WI38 (cell line): ENCODE measurements at regions not wholly inside any gene's neighbourhood (a gene's known extent, or its start where the extent isn't known, plus 50 kb on each side); places are given as distances from the start of the nearest gene placed in this dataset.
"Not testable (repeated sequence)": the region's sequence is repeated elsewhere in the genome, so short reads cannot be mapped to it uniquely, and the experiment has no call there.

Experiments used
- H3K4me3 ChIP-seq: 2 replicates; pipeline ENCODE4 v1.5.1; 2011; ENCODE audit warnings: low read depth, mild to moderate bottlenecking, control low read depth, low read length
- TF ChIP-seq, protein P1 (sequence below): IDR thresholded peaks from 2 replicates; pipeline ENCODE4 v1.5.1; 2012; ENCODE audit warnings: low read depth, mild to moderate bottlenecking, control low read depth, low read length

DNA sequence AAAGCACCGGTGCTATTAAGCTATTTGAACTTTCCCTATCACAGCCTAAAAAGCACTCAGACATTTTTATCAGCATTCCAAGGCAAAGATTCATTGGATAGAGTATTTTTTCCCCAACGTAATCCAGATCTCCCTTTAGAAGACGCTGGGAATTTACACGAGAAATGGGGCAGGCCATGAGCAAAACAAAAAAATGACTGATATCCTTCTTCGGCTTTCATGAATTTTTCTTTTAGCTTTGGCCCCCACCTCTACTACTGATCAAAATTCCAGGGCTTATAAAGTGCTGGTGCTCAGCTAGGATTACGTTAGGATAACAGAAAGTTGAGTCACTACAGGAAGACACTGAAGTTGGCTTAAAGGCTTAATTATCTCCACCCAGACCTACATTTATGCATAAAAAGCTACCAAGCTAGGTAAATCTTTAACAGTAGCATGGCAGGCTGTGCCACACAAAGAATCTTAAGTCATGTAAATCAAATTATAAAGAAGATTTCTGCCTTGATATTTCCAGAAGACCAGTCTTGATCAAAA is 418.5 kb upstream of the BTBD3 start:
- TF ChIP-seq, protein P1, sequence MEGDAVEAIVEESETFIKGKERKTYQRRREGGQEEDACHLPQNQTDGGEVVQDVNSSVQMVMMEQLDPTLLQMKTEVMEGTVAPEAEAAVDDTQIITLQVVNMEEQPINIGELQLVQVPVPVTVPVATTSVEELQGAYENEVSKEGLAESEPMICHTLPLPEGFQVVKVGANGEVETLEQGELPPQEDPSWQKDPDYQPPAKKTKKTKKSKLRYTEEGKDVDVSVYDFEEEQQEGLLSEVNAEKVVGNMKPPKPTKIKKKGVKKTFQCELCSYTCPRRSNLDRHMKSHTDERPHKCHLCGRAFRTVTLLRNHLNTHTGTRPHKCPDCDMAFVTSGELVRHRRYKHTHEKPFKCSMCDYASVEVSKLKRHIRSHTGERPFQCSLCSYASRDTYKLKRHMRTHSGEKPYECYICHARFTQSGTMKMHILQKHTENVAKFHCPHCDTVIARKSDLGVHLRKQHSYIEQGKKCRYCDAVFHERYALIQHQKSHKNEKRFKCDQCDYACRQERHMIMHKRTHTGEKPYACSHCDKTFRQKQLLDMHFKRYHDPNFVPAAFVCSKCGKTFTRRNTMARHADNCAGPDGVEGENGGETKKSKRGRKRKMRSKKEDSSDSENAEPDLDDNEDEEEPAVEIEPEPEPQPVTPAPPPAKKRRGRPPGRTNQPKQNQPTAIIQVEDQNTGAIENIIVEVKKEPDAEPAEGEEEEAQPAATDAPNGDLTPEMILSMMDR, result no peak
- no peak overlapping the region for H3K4me3 ChIP-seq

DNA sequence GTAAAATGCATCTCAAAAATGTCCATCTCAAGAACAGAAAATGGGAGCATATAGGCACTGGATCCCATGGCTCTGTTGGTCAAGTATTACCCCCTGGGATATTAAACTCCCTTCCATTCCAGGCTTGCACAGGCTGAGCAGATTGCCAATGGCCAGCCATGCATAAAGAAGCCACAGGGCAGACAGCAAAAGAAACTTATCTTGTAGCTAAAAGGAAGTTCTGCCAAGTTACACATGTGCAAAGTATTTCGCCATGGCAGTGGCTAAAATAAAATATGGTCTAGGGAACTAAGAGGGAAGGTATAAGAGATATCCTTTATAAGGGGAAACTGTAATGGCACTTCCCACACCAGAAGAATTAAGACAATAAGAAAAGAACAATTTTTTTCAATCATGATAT is 415.6 kb upstream of the BTBD3 start:
- TF ChIP-seq, protein P1, result no peak
- no peak overlapping the region for H3K4me3 ChIP-seq

DNA sequence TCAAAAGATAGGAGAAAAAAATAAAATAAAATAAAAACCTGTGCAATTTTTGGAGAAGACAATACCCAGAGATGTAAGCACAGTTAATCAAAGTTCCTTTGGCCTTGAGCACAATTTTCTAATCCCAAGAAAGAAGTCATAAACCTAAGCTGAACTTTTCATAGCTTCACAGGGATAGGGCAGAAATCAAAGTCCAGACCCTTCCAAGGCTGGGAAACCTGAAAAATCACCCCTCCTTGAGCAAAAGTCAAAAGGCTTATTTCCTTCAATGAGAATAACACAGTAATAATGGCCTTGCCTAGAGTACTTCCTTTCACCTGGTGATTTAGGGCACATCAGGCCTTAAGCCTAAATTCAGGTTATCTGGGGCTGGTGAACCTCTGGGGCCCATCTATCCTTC is 415.0 kb upstream of the BTBD3 start:
- TF ChIP-seq, protein P1, result no peak
- H3K4me3 ChIP-seq, result no peak overlapping the region

DNA sequence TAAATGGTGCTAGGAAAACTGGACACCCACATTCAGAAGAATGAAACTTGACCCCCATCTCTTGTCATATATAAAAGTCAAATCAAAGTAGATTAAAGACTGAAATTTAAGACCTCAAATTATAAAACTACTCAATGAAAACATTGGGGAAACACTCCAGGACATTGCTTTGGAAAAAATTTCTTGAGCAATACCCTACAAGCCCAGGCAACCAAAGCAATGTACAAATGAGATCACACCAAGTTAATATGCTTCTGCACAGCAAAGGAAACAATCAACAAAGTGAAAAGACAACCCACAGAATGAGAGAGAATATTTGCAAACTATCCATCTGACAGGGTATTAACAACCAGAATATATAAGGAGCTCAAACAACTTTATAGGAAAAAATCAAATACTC is 407.9 kb upstream of the BTBD3 start:
- TF ChIP-seq, protein P1, result no peak

DNA sequence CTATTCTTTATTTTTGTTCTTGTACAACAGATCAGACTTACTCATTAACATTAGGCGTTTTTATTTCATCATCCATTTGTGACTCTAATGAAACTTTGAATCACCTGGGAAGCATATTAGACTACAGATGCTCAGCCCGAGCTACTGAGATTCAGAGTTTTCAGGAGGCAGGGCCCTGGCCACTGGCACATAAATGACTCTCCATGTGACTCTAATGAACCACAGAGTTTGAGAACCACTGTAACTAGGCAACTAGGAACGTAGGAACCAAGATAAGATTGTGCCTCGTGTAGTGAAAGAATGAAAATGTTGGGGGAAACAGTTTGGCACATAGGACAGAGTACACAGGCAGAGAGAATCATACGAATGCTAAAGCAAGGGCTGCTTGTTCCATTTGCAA is 405.9 kb upstream of the BTBD3 start:
- TF ChIP-seq, protein P1, result no peak
- no peak overlapping the region for H3K4me3 ChIP-seq

More for the DNA sequence above, 407.9 kb upstream of the BTBD3 start:
- no peak overlapping the region for H3K4me3 ChIP-seq

DNA sequence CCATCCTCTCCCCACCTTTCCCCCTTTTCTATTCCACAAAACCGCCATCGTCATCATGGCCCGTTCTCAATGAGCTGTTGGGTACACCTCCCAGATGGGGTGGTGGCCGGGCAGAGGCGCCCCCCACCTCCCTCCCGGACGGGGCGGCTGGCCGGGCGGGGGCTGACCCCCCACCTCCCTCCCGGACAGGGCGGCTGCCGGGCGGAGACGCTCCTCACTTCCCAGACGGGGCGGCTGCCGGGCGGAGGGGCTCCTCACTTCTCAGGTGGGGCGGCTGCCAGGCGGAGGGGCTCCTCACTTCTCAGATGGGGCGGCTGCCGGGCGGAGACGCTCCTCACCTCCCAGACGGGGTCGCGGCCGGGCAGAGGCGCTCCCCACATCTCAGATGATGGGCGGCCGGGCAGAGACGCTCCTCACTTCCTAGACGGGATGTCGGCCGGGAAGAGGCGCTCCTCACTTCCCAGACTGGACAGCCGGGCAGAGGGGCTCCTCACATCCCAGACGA is 404.4 kb upstream of the BTBD3 start:
- H3K4me3 ChIP-seq, result not testable (repeated sequence)

DNA sequence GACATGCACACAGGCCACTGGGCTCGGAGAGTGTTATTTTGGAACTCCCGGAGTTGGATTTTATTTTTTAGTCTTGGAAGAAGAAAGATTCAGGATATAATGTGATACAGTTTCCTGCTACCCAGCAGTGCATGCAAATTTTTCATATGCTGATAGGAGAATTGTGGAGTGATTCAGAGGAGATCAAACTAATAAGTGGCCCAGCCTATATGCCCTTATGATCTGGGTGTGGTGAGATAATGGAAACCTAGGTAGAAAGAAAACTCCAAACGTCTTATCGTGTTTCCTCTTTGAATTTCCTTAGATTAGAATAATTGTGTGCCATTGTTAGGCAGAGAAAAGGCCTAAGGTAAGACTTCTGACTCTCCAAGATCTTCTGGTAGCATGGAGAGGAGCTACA is 401.2 kb upstream of the BTBD3 start:
- H3K4me3 ChIP-seq, result no peak overlapping the region
- TF ChIP-seq, protein P1, result no peak

DNA sequence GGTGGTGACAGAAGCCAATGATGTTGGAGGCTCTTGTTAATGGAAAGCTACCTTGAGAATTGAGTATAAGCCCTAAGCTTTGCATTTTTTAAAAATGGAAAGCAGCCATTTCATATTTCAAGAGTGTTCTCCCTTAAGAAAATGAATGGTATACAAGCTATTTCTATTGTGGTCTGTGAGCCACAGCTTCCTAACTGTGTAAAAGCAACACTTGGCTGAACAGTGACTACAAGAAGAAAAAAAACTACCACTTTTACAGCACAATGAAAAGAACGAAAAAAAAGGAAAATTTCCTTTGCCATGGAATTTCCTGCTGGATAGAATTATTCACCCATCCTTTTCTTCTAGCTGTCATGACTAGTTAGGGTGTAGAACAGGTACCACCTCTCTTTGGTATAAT is 397.1 kb upstream of the BTBD3 start:
- TF ChIP-seq, protein P1, result no peak
- no peak overlapping the region for H3K4me3 ChIP-seq
